GM13976 (cell line): ENCODE measurements at regions not wholly inside any gene's neighbourhood (a gene's known extent, or its start where the extent isn't known, plus 50 kb on each side); places are given as distances from the start of the nearest gene placed in this dataset.

Experiments
- DNase-seq: peaks from one replicate; pipeline ENCODE4 v3.0.0; 2012; ENCODE audit warnings: low spot score
- in situ Hi-C: fragments of 300-500 bp; cut with MboI; formaldehyde crosslinking; loops from one replicate; pipeline ENCODE4 v1.12.0; 2022; ENCODE audit warnings: low sequenced_read_pairs, mixed read lengths, inconsistent platforms; ENCODE audit not compliant: unreplicated experiment
- TF ChIP-seq, protein P1 (sequence below): IDR thresholded peaks from 2 replicates; pipeline ENCODE4 v1.5.1; 2012; ENCODE audit warnings: borderline replicate concordance, mild to moderate bottlenecking; ENCODE audit not compliant: insufficient read depth; ENCODE audit errors: extremely low read depth, missing control alignments, control extremely low read depth

DNA sequence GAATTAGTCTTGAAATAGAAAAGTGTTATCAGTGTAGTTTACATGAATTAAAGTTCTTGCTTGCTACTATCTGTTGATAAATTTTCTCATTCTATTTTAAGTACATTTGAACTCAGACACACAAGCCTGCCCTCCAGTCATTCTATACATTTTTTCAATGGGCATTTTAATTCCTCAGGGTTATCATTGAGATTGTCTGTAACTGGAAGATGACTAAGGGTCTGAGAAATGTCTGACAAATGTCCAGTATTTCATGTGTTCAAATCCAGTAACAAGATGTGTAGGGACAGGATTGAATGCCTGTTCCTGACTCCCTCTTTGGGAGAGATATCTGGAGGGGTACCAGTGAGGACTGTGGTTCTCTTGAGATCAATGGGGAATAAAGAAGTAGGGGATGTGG is 223.9 kb upstream of the ADAMTSL1 start:
- TF ChIP-seq, protein P1, sequence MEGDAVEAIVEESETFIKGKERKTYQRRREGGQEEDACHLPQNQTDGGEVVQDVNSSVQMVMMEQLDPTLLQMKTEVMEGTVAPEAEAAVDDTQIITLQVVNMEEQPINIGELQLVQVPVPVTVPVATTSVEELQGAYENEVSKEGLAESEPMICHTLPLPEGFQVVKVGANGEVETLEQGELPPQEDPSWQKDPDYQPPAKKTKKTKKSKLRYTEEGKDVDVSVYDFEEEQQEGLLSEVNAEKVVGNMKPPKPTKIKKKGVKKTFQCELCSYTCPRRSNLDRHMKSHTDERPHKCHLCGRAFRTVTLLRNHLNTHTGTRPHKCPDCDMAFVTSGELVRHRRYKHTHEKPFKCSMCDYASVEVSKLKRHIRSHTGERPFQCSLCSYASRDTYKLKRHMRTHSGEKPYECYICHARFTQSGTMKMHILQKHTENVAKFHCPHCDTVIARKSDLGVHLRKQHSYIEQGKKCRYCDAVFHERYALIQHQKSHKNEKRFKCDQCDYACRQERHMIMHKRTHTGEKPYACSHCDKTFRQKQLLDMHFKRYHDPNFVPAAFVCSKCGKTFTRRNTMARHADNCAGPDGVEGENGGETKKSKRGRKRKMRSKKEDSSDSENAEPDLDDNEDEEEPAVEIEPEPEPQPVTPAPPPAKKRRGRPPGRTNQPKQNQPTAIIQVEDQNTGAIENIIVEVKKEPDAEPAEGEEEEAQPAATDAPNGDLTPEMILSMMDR: no peak
- in situ Hi-C loops: loop anchor here (25.0 kb wide), 2 partner anchors 162 to 912 kb away; no protein-coding TSS in a partner anchor
- DNase-seq: no peak

DNA sequence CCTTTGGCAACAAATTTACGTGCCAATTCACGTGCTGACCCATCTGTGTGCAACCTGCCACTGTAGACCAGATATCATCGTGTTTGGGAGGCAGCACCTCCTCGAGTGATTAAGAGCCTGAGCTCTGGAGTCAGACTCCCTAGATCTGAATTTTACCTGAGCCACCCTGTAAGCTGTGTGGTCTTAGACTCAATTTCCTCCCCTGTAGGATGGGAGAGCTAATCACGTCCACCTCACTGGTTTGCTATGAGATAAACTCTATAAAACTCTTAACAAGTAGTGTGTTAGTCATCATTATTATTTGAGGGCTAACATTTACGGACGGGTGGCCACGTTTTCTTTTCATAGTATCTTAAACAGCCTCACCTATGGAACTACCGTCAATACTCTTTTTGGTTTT is 220.0 kb upstream of the ADAMTSL1 start:
- in situ Hi-C loops: loop anchor here (25.0 kb wide), 2 partner anchors 158 to 908 kb away; no protein-coding TSS in a partner anchor
- TF ChIP-seq, protein P1: no peak
- no peak for DNase-seq

DNA sequence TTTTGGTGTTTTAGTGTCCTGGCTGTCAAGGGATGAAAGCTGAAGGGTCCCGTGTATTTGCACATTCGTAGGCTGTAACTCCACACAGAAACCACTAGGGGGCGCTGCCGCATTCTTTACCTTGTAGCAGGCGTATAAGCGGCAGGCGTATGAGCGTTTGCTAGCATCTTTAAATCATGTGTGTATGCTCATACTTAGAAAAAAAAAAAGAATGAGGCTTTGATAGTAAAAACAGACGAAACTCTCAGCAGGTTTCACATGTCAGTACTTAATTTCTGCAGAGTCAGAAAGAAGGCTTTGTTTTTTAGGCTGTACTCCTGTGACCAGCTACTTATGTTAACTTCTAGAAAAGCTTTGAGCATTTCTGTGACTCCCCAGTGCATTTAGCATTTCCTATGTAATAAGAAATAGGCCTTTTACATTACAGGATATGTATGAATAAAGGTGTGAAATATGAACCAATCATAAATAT is 218.8 kb upstream of the ADAMTSL1 start:
- TF ChIP-seq, protein P1: peak; percentile 84
- in situ Hi-C loops: loop anchor here (25.0 kb wide), 2 partner anchors 157 to 907 kb away; no protein-coding TSS in a partner anchor
- DNase-seq: peak; percentile 67

DNA sequence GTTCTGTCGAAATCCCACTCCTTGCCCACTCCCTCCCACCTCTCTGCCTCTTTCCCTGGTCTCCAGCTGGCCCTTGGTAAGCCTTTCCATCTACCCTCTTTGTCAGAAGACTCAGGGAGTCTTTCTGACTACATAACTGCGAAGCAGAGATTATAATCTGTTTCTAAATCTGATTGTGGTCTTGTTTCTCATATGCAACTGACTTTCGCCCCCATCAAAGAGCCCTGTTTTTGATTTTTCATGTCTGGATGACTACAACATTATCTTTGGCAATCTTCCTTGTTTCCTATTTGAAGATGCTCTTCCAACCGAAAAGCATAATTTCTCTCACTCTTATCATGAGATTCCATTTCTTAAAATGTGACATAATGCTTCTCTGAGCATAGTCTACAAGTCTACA is 218.2 kb upstream of the ADAMTSL1 start:
- no peak for DNase-seq
- in situ Hi-C loops: loop anchor here (25.0 kb wide), 2 partner anchors 157 to 907 kb away; no protein-coding TSS in a partner anchor
- TF ChIP-seq, protein P1: no peak

DNA sequence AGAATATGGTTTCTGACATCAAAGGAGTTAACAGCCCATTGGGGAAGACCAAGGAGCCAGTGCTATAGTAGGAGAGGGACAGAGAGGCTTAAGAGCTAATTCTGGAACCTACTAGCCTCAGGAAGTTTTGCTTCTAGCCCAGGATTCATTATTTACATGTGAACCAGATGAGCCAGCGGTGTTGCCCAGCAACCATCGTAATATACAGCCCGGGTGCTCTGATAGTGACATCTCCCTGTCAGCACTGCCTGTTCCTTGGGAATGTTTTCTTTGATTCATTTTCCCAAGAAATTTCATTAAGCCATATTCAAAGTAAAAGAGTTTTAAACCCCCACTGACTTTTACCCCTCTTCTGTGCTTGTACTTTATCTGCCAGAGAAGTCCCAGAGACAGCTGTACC is 217.4 kb upstream of the ADAMTSL1 start:
- DNase-seq: no peak
- in situ Hi-C loops: loop anchor here (25.0 kb wide), 2 partner anchors 156 to 906 kb away; no protein-coding TSS in a partner anchor
- TF ChIP-seq, protein P1: no peak

DNA sequence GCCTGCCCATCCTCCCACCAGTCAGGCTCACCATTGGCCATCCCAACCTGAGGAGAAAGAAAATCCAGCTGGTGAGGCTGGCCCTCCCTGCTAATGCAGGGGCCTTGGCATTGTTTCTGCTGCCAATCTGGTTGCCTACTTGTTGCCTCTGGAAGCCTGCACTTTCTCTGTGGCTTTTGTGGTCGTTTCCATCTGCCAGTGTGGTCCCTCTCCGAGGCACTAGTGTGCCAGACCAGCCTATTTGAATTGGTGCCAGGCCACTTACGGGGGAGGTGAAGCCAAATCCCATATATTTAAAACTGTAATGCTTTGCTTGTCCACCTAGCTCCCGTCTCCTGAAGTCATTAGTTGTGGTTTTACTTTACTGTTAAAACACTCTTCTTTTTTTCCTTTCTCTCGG is 213.4 kb upstream of the ADAMTSL1 start:
- TF ChIP-seq, protein P1: no peak
- DNase-seq: no peak
- in situ Hi-C loops: loop anchor here (10.0 to 25.0 kb wide), 3 partner anchors 152 to 902 kb away; no protein-coding TSS in a partner anchor

DNA sequence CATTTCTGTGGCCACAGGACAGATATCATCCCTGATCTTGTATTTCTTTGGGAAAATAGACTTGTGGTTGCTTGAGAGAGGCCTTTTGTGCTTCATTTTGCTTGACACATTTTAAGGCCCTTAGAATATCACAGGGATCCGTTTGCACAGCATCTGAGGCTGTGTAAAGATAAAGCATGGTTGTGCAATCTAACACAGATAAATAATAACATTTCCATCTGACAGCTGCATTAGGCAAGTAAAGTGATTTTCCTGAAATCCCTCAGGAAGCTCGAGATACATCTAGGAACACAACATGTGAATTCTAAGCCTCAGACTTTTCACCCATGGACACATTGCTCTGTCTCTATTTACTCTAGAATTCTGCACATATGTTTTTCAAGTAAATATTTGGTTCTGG is 212.8 kb upstream of the ADAMTSL1 start:
- TF ChIP-seq, protein P1: no peak
- DNase-seq: no peak
- in situ Hi-C loops: loop anchor here (10.0 to 25.0 kb wide), 3 partner anchors 151 to 901 kb away; no protein-coding TSS in a partner anchor
